ENCODE measurements at regions not wholly inside any gene's neighbourhood (a gene's known extent, or its start where the extent isn't known, plus 50 kb on each side); places are given as distances from the start of the nearest gene placed in this dataset.

DNA sequence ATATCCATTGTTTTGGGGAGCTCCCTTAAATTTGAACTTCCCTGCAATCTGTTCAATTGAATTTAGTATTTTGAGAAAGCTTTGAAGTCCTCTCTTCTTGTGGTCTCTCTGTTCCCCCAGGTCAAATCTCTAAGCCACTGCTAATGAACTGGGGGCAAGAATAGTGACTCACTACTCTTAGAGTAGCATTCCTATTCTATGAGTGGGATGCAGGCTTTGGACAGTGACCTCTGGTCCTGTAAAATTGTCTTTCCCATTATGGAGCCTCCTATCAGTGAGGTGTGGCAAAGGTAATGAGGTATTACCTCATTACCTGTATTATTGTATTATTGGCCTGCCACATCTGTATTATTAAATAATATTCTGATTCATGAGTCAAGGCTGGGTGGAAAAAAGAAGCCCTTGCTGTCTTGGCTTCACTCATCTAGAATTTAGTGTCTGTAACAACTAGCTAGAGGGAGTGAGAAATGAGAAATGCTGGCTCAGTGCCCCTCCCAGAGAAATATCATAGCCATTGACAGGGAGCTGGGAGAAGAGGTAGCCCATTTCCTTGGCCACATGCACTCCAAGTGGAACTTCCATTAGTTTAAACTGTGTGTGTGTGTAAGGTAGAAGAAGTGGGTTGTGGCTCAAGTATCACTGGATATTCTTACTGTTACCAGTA lies 393.9 kb upstream of the CTSO start:
- H3K36me3 ChIP-seq = no peaks in the 10 kb centered on the region
- H3K4me3 ChIP-seq = no peak overlapping the region
- TF ChIP-seq, protein P1, sequence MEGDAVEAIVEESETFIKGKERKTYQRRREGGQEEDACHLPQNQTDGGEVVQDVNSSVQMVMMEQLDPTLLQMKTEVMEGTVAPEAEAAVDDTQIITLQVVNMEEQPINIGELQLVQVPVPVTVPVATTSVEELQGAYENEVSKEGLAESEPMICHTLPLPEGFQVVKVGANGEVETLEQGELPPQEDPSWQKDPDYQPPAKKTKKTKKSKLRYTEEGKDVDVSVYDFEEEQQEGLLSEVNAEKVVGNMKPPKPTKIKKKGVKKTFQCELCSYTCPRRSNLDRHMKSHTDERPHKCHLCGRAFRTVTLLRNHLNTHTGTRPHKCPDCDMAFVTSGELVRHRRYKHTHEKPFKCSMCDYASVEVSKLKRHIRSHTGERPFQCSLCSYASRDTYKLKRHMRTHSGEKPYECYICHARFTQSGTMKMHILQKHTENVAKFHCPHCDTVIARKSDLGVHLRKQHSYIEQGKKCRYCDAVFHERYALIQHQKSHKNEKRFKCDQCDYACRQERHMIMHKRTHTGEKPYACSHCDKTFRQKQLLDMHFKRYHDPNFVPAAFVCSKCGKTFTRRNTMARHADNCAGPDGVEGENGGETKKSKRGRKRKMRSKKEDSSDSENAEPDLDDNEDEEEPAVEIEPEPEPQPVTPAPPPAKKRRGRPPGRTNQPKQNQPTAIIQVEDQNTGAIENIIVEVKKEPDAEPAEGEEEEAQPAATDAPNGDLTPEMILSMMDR (IDR thresholded peaks at IDR 0.05) = no peak
- no peak for TF ChIP-seq POLR2A (IDR thresholded peaks at IDR 0.05)
- no peaks in the 10 kb centered on the region for H3K9me3 ChIP-seq
- no peaks in the 10 kb centered on the region for H3K4me1 ChIP-seq
- no peaks in the 10 kb centered on the region for H3K27me3 ChIP-seq
- intact Hi-C loops (cut with DNase I) = no loop called here
- no peak overlapping the region for H3K27ac ChIP-seq
- DNase-seq = no peak

DNA sequence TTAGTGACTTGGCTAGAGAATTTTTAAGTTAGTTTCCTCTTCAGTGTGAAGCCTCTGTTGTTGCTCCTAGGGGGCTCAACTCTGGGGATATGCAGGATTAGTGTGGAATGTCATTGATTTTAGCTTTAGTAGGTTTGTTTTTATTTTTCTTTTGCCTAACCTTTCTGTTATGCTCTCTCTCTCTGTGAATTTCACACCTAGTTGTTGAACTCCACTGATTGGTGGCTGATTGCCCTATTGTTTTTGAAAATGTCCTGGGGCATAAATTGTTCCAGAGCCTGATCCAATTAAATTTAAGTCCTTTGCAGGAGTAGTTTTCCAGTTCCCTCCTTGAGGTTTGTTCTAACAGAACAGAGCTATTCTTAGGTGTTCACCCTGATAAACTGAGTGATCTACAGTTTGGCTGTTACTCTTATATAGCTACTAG lies 393.3 kb upstream of the CTSO start:
- Histone ChIP-seq H3K36me3 (no peaks in the 10 kb centered on the region), H3K27ac (no peak overlapping the region), H3K4me3 (no peak overlapping the region), H3K27me3 (no peaks in the 10 kb centered on the region), H3K4me1 (no peaks in the 10 kb centered on the region), H3K9me3 (no peaks in the 10 kb centered on the region)
- intact Hi-C loops (cut with DNase I) = no loop called here
- no peak for DNase-seq
- no peak for TF ChIP-seq POLR2A (IDR thresholded peaks at IDR 0.05)
- TF ChIP-seq, protein P1 (IDR thresholded peaks at IDR 0.05) = no peak

- H3K27me3 ChIP-seq = no peaks in the 10 kb centered on the region
- no peaks in the 10 kb centered on the region for H3K36me3 ChIP-seq
- DNase-seq = no peak
- no peaks in the 10 kb centered on the region for H3K4me1 ChIP-seq
- intact Hi-C loops (cut with DNase I) = no loop called here
- H3K9me3 ChIP-seq = no peaks in the 10 kb centered on the region
- TF ChIP-seq POLR2A (IDR thresholded peaks at IDR 0.05) = no peak
- TF ChIP-seq, protein P1 (IDR thresholded peaks at IDR 0.05) = no peak
- WGBS, 2 donors = 38 to 50% methylated on average over 1 of the region's 1 CpG
- H3K4me3 ChIP-seq = no peak overlapping the region
- H3K27ac ChIP-seq = no peak overlapping the region
Measured at GRCh38 chr4:156344397-156344796, 390.7 kb upstream of the CTSO start.

DNA sequence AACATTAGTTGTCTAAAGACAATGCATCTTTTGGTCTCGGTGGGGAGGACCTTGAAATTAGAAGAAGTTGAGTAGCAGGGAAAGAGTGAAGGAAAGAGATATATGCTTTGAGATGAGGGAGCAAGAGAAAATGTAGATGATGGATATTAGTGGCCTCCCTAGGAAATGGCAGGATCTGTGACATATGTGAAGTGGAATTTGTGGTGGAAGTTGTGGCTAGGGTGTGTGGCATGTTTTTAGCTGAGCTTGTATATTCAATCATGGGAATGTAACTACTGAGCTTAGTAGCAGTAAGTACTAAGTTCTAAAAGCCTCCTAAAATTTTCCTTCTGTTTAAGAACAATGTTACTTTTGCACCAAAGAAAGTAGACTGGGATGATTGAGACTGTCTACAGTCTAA lies 382.8 kb upstream of the CTSO start:
- no peak for DNase-seq
- Histone ChIP-seq H3K4me1 (no peaks in the 10 kb centered on the region), H3K4me3 (no peak overlapping the region), H3K27me3 (no peaks in the 10 kb centered on the region), H3K27ac (no peak overlapping the region), H3K9me3 (no peaks in the 10 kb centered on the region), H3K36me3 (no peaks in the 10 kb centered on the region)
- TF ChIP-seq, protein P1 (IDR thresholded peaks at IDR 0.05) = no peak
- no peak for TF ChIP-seq POLR2A (IDR thresholded peaks at IDR 0.05)
- intact Hi-C loops (cut with DNase I) = no loop called here
- WGBS, 2 donors = 75 to 92% methylated on average over 1 of the region's 1 CpG

GRCh38 chr4:156335721-156336120 lies 382.1 kb upstream of the CTSO start:
- TF ChIP-seq, protein P1 (IDR thresholded peaks at IDR 0.05) = no peak
- Histone ChIP-seq H3K27me3 (no peaks in the 10 kb centered on the region), H3K4me3 (no peak overlapping the region), H3K9me3 (no peaks in the 10 kb centered on the region), H3K27ac (no peak overlapping the region), H3K4me1 (no peaks in the 10 kb centered on the region), H3K36me3 (no peaks in the 10 kb centered on the region)
- no peak for DNase-seq
- intact Hi-C loops (cut with DNase I) = no loop called here
- 63 to 94% methylated on average over 1 of the region's 1 CpG for WGBS, 2 donors

All from esophagus squamous epithelium (tissue), 5 donors.